SW 1271 (cell line): ENCODE measurements at regions not wholly inside any gene's neighbourhood (a gene's known extent, or its start where the extent isn't known, plus 50 kb on each side); places are given as distances from the start of the nearest gene placed in this dataset.
"Not testable (repeated sequence)": the region's sequence is repeated elsewhere in the genome, so short reads cannot be mapped to it uniquely, and the experiment has no call there.

ENCODE experiments used
- DNase-seq, 2 experiments: peaks; one replicate each; lab custom pipeline; 2025; lab: John Stamatoyannopoulos, UW

GRCh38 chr10:57959318-57960006 is 308.2 kb downstream of the IPMK start:
- DNase-seq, result no peak

GRCh38 chr10:57955076-57955475 is 312.6 kb downstream of the IPMK start:
- no peak for DNase-seq

GRCh38 chr10:57952741-57953140 is 315.0 kb downstream of the IPMK start:
- no peak for DNase-seq

- no peak for DNase-seq
Measured at GRCh38 chr10:57950442-57950974, 317.2 kb downstream of the IPMK start.

GRCh38 chr10:57948796-57949195 is 318.9 kb downstream of the IPMK start:
- DNase-seq, result no peak

GRCh38 chr10:57946833-57947232 is 320.9 kb downstream of the IPMK start:
- DNase-seq, result no peak

- no peak for DNase-seq
Measured at GRCh38 chr10:57943701-57944100, 324.0 kb downstream of the IPMK start.

GRCh38 chr10:57925045-57925444 is 342.6 kb downstream of the IPMK start:
- no peak for DNase-seq

GRCh38 chr10:57921140-57921539 is 346.6 kb downstream of the IPMK start:
- no peak for DNase-seq

- DNase-seq, result no peak
Measured at GRCh38 chr10:57919864-57920263, 347.8 kb downstream of the IPMK start.

GRCh38 chr10:57917019-57917418 is 350.7 kb downstream of the IPMK start:
- DNase-seq, result no peak

GRCh38 chr10:57905861-57906260 is 361.8 kb downstream of the IPMK start:
- no peak for DNase-seq

- DNase-seq, result no peak
Measured at GRCh38 chr10:57905010-57905409, 362.7 kb downstream of the IPMK start.

- no peak for DNase-seq
Measured at GRCh38 chr10:57898231-57898630, 369.5 kb downstream of the IPMK start.

GRCh38 chr10:57897611-57898010 is 370.1 kb downstream of the IPMK start:
- no peak for DNase-seq

GRCh38 chr10:57894361-57894760 is 373.3 kb downstream of the IPMK start:
- DNase-seq, result no peak

- no peak for DNase-seq
Measured at GRCh38 chr10:57891201-57892006, 376.3 kb downstream of the IPMK start.

GRCh38 chr10:57890691-57891090 is 377.0 kb downstream of the IPMK start:
- DNase-seq, result no peak

- DNase-seq, result not testable (repeated sequence)
Measured at GRCh38 chr10:57885618-57885968, 382.1 kb downstream of the IPMK start.

- DNase-seq, result no peak
Measured at GRCh38 chr10:57884965-57885617, 382.6 kb downstream of the IPMK start.

GRCh38 chr10:57884407-57884806 is 383.3 kb downstream of the IPMK start:
- DNase-seq, result no peak

GRCh38 chr10:57880446-57881227 is 387.1 kb downstream of the IPMK start:
- no peak for DNase-seq
